GM12878 (cell line): ENCODE measurements at regions not wholly inside any gene's neighbourhood (a gene's known extent, or its start where the extent isn't known, plus 50 kb on each side); places are given as distances from the start of the nearest gene placed in this dataset.

Experiments used
- ATAC-seq: fragments of 200-7000 bp; cut with Tn5 transposase; 3 replicates; pipeline ENCODE4 v1.9.1; 2020; ENCODE audit warnings: mild to moderate bottlenecking, moderate library complexity
- BruUV-seq: library from RNA; stranded (reverse); fragments of 400-500 nt; replicated peaks from 2 replicates; lab custom pipeline; 2021; lab: Mats Ljungman, UMichigan
- CTCF ChIA-PET: fragments of 300-600 bp; sonication (Branson Sonifier 250); formaldehyde crosslinking; extraction: SDS; loops from one replicate; lab custom pipeline; 2021; ENCODE audit warnings: inconsistent platforms; lab: Yijun Ruan, JAX
- POLR2A ChIA-PET: fragments of 350-600 bp; formaldehyde crosslinking; extraction: SDS; loops from one replicate; lab custom pipeline; 2021; ENCODE audit warnings: inconsistent platforms; lab: Charles Lee
- RAD21 ChIA-PET: fragments of 300-600 bp; sonication (Branson Sonifier 250); formaldehyde crosslinking; loops from one replicate; lab custom pipeline; 2023; ENCODE audit warnings: antibody characterized with exemption; ENCODE audit not compliant: unreplicated experiment; lab: Charles Lee
- SMC1A ChIA-PET: fragments of 300-600 bp; sonication (Branson Sonifier 250); formaldehyde crosslinking; loops from one replicate; lab custom pipeline; 2023; ENCODE audit not compliant: unreplicated experiment, uncharacterized antibody; lab: Charles Lee
- DNase-seq: peaks from one replicate; pipeline ENCODE4 v3.0.0-alpha.2; 2011; ENCODE audit warnings: low read depth, low spot score
- FAIRE-seq: peaks from 3 replicates; lab custom pipeline; 2011; peaks lifted over from hg19 to GRCh38; lab: Jason Lieb, UNC
- H2AFZ ChIP-seq: 2 replicates; pipeline ENCODE4 v1.6.0; 2011; ENCODE audit warnings: low read depth, low read length, control low read depth; ENCODE audit not compliant: control insufficient read depth
- H3K27ac ChIP-seq: 2 replicates; pipeline ENCODE4 v1.5.1; 2011; ENCODE audit warnings: control low read depth; ENCODE audit not compliant: control insufficient read depth, insufficient read depth
- H3K27me3 ChIP-seq, 2 experiments: replicated peaks in 1 of 2; 2 replicates each; pipeline versions ENCODE4 v1.6.0 to v1.6.1; 2011; ENCODE audit warnings: low read length in 1 of 2; ENCODE audit not compliant: control insufficient read depth in 2 of 2, insufficient read depth in 2 of 2
- H3K36me3 ChIP-seq, 2 experiments: 2 replicates each; pipeline ENCODE4 v1.5.1; 2011; ENCODE audit warnings: low read length in 1 of 2; ENCODE audit not compliant: control insufficient read depth in 2 of 2, insufficient read depth in 2 of 2
- H3K4me1 ChIP-seq: 2 replicates; pipeline ENCODE4 v1.6.1; 2011; ENCODE audit warnings: mild to moderate bottlenecking, low read length, moderate library complexity, mixed read lengths; ENCODE audit not compliant: control insufficient read depth, insufficient read depth
- H3K4me2 ChIP-seq: 2 replicates; pipeline ENCODE4 v1.6.0; 2011; ENCODE audit warnings: control low read depth; ENCODE audit not compliant: control insufficient read depth, insufficient read depth
- H3K4me3 ChIP-seq: fragments of 200-600 bp; sonication (generic); 2 replicates; pipeline ENCODE4 v1.5.1; 2016
- H3K79me2 ChIP-seq: 2 replicates; pipeline ENCODE4 v1.6.0; 2011; ENCODE audit warnings: low read length; ENCODE audit not compliant: control insufficient read depth, insufficient read depth
- H3K9ac ChIP-seq: 2 replicates; pipeline ENCODE4 v1.8.0; 2011; ENCODE audit warnings: low read length, control low read depth, mixed read lengths; ENCODE audit not compliant: control insufficient read depth, insufficient read depth
- H3K9me3 ChIP-seq: replicated peaks from 3 replicates; pipeline ENCODE4 v1.5.1; 2011; ENCODE audit warnings: mild to moderate bottlenecking, low read length; ENCODE audit not compliant: control insufficient read depth, insufficient read depth
- H4K20me1 ChIP-seq: 2 replicates; pipeline ENCODE4 v1.6.0; 2011; ENCODE audit not compliant: control insufficient read depth, insufficient read depth
- CBFB ChIP-seq: IDR thresholded peaks from 2 replicates; pipeline ENCODE4 v1.6.1; 2016; ENCODE audit warnings: antibody characterized with exemption, low read depth
- E2F4 ChIP-seq: IDR thresholded peaks from 2 replicates; pipeline ENCODE4 v1.6.1; 2012; ENCODE audit warnings: low read depth, low read length, improper control_type of control experiment
- EED ChIP-seq: sonication (generic); IDR thresholded peaks from 2 replicates; pipeline ENCODE4 v1.6.1; 2016; ENCODE audit warnings: antibody characterized with exemption, low read depth
- KLF5 ChIP-seq: fragments of 450-650 bp; IDR thresholded peaks from 2 replicates; pipeline ENCODE4 v1.6.1; 2014; ENCODE audit warnings: mild to moderate bottlenecking; ENCODE audit not compliant: partially characterized antibody
- MEF2A ChIP-seq: IDR thresholded peaks from 2 replicates; pipeline ENCODE4 v1.6.1; 2011; ENCODE audit warnings: low read depth, mild to moderate bottlenecking, low read length, moderate library complexity; ENCODE audit not compliant: insufficient read depth
- POLR2AphosphoS2 ChIP-seq: IDR thresholded peaks from 2 replicates; pipeline ENCODE4 v1.6.1; 2011; ENCODE audit warnings: low read depth, mild to moderate bottlenecking, low read length, improper control_type of control experiment, moderate library complexity
- RCOR1 ChIP-seq: conservative IDR thresholded peaks from 2 replicates; pipeline ENCODE4 v1.6.1; 2012; ENCODE audit warnings: low read depth, low read length, improper control_type of control experiment
- SPI1 ChIP-seq: IDR thresholded peaks from 2 replicates; pipeline ENCODE4 v1.6.1; 2011; ENCODE audit warnings: low read depth, mild to moderate bottlenecking, low read length, moderate library complexity, borderline replicate concordance; ENCODE audit not compliant: insufficient read depth
- WRNIP1 ChIP-seq: IDR thresholded peaks from 2 replicates; pipeline ENCODE4 v1.6.1; 2011; ENCODE audit warnings: low read depth, low read length, improper control_type of control experiment, borderline replicate concordance
- YY1 ChIP-seq: IDR thresholded peaks from 2 replicates; pipeline ENCODE4 v1.6.1; 2011; ENCODE audit warnings: low read depth, mild to moderate bottlenecking, low read length
- ZBED1 ChIP-seq: IDR thresholded peaks from 2 replicates; pipeline ENCODE4 v1.6.1; 2016; ENCODE audit warnings: borderline replicate concordance
- ZBTB33 ChIP-seq: fragments of 450-650 bp; IDR thresholded peaks from 2 replicates; pipeline ENCODE4 v1.6.1; 2017; ENCODE audit warnings: mild to moderate bottlenecking
- WGBS: methylation state at CpG from one replicate; pipeline ENCODE4 v1.1.6; 2016; ENCODE audit warnings: low lambda C conversion rate; ENCODE audit not compliant: insufficient replicate concordance, insufficient coverage; ENCODE audit errors: missing lambda C conversion rate; 5-methylcytosine and 5-hydroxymethylcytosine counted together
- in situ Hi-C: fragments of 300-500 bp; cut with MboI; formaldehyde crosslinking; loops from 9 replicates; pipeline ENCODE4 v1.14.3; 2018; ENCODE audit warnings: mixed read lengths
- intact Hi-C: fragments of 100-400 bp; cut with micrococcal nuclease; formaldehyde crosslinking; loops from one replicate; pipeline ENCODE4 v1.14.2; 2022; ENCODE audit not compliant: unreplicated experiment

- RAD21 ChIA-PET = no interaction called here
- no peaks in the 10 kb centered on the region for H3K27me3 ChIP-seq
- SMC1A ChIA-PET = no interaction called here
- H3K9me3 ChIP-seq = no peaks in the 10 kb centered on the region; the same call in 2 of the 3 replicates
- H3K36me3 ChIP-seq = no peaks in the 10 kb centered on the region
- no peak overlapping the region for H3K4me3 ChIP-seq
- CTCF ChIA-PET = no interaction called here
- no peak for TF ChIP-seq ZBED1
- TF ChIP-seq YY1 = no peak
- no peak for TF ChIP-seq WRNIP1
- TF ChIP-seq ZBTB33 = no peak
- TF ChIP-seq EED = no peak
- TF ChIP-seq CBFB = no peak
- TF ChIP-seq E2F4 = no peak
- no peak for TF ChIP-seq SPI1
- no peak for TF ChIP-seq POLR2AphosphoS2
- no peak for TF ChIP-seq MEF2A
- no peak for TF ChIP-seq RCOR1
- no peak for TF ChIP-seq KLF5
- H4K20me1 ChIP-seq = no peaks in the 10 kb centered on the region
- DNase-seq (no peak), FAIRE-seq (no peak), ATAC-seq (no peak)
- H3K4me1 ChIP-seq = no peaks in the 10 kb centered on the region
- POLR2A ChIA-PET = no interaction called here
- no peak overlapping the region for H3K27ac ChIP-seq
- no peak overlapping the region for H3K9ac ChIP-seq
- no TSS peak for BruUV-seq
- no peaks in the 10 kb centered on the region for H3K79me2 ChIP-seq
- in situ Hi-C loops (no loop called here), intact Hi-C loops (no loop called here)
- no peak overlapping the region for H2AFZ ChIP-seq
- H3K4me2 ChIP-seq = no peak overlapping the region
- 34% methylated on average over 11 of the region's 11 CpGs for WGBS
These were observed 327.6 kb downstream of the ARRDC4 start for GRCh38 chr15:98288091-98288590.
